ENCODE measurements at regions not wholly inside any gene's neighbourhood (a gene's known extent, or its start where the extent isn't known, plus 50 kb on each side); places are given as distances from the start of the nearest gene placed in this dataset.
A peak's percentile ranks its signal among the peaks of the same experiment; 100 is the strongest.

DNA sequence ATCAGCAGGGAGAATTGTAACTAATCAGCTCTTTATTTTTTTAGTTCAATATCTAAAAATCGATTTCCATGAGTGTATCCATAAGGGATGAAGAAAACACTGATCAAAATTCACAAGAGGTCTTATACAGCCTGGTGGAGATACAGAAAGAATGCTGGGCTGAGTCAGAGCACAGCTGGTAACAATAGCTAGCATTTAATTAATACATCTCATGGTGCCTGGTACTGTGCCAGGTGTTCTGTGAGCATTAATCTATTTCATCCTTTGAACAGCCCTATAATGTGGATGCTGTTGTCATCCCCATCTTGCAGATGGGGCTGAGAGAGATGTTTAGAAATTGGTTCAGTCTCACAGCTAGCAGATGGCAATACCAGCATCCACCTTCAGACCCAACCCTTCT lies 250.9 kb upstream of the RPS6KA3 start:
- no peak for DNase-seq

DNA sequence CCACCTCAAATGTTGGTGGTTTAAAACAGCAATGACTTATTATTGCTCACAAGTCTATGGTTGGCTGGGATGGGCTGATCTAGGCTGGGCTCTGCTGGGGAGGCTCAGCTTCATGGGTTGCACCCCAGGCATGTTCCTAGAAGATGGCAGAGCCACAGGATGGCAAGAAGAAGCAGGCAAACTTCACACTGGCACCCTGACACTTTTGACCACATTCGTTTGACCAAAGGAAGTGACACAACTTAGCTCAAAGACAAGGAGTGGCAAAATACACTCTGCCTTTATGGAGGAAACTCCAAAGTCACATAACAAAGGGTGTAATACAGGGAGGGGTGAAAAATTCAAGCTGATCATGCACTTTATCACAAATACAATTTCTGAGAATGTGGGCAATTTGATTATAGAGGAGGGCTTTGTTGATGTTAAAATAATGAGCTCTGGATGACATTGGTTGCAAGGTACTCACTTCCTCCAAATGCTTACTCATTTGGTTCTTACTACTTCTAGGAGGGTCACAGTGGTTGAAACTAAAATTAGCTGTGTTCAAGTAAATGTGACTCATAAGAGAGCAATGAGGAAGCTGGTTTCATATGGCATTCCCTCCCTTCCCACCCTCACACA lies 249.2 kb upstream of the RPS6KA3 start:
- no peak for DNase-seq

DNA sequence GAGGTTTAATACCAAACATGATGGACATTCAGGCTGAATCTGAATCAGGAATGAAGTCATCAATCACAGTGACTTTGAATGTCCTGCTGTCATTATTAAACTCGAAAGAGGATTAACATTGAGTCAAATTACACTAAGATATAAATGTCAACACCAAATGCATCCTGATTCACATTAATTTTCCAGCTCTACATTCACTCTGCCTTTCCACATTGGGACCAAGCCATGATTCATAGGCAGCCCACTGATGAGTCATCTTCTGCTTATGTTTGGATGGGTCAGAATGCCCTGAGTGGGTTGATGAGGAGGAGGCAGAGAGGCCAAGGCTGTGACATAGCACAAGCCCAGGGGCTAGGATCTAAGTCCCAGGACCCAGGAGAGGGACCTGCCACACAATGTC lies 247.6 kb upstream of the RPS6KA3 start:
- no peak for DNase-seq

DNA sequence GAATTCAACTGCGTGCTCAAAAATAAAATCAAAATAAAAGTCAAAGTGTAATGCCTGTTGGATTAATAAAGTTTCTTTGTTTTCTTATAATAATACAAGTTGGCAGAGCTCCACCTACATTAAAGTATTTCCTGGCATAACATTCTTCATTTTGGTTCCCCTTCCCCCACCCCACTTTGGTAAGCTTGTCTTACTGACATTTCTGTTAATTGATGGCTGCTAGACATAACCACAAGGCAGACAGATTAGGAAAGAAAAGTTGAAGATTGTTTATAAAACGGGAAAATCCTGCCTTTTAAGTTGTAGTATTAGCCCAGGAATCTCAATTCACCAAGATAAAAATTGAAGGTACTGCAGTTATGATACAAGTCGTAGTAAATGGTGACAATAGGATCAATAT lies 246.5 kb upstream of the RPS6KA3 start:
- DNase-seq: no peak

DNA sequence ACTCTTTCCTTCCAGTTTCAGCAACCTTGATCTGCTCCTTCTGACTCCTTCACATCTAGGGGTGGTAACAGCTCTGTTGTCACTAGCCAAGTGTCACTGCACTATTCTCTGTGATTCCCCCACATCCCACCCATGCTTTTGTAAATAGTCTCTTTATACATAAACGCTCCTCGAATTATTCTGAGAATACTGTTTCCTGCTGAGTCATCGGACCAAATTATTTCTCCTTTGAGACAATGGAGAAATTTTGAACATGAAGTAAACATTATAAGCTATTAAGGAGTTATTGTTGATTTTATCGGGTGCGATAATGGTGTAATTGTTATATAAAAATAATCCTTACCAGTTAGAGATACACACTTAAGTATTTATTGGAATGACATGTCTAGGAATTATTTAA lies 245.1 kb upstream of the RPS6KA3 start:
- no peak for DNase-seq

DNA sequence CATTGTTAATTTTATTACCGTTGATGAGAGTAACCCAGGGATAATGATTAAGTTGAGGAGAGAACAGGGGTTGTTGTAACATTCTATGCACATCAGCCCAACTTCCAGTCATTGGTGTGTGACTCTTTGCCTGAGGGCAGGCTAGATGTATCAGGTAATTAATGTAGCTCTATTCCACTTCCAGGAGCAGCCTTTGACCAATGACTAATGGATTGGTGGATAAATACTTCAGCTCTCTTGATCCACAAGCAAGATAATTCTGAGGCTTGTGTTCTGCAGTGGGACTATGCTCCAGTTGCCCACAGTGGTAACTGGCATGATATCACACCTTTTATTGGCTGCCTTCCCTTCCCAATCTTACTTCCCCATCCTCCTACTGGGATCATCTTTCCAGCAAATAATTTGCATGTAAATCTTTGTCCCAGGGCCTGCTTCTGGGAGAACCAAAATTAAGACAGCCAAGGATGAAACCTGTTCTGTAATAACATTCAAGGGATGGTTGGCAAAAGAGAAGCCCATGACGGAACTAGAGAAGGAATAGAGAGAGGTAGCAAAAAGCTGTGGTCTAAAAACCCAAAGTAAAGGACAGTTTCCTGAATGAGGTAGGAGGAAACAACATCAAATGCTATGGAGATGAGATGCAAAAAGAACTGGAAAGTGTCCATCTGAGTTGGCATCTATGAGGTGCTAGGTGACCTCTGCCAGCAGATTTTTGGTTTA lies 241.4 kb upstream of the RPS6KA3 start:
- no peak for DNase-seq

DNA sequence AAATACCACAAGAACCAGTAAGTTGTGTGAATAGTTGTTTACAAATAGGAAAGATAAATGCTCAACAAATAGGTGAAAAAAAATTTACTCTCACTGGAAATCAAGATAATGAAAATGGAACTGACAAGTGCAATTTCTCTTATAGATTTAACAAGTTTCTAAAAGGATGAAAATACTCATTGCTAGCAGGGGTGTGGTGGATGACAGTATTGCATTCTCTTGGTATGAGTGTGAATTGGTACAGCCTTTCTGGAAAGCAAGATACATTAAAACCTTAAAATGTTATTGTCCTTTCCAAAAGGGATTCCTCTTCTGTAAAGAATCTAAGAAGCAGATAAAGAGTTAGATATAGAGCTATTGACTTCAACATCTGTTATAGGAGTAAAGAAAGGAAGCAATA lies 240.0 kb upstream of the RPS6KA3 start:
- DNase-seq: no peak

DNA sequence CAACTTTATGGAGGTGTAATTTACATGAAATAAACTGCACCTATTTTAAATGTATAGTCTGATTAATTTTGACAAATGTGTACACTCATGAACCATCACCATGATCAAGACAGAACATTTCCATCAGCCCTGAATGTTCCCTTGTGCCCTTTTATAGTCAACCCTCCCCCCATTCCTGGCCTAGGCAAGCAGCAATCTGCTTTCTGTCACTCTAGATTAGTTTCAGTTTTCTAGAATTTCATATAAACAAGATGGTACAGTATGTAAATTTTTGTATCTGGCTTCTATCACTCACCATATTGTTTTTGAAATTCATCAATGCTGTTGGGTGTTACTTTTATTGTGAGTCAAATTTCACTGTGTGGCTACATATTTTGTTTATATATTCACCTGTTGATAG lies 234.2 kb upstream of the RPS6KA3 start:
- no peak for DNase-seq

DNA sequence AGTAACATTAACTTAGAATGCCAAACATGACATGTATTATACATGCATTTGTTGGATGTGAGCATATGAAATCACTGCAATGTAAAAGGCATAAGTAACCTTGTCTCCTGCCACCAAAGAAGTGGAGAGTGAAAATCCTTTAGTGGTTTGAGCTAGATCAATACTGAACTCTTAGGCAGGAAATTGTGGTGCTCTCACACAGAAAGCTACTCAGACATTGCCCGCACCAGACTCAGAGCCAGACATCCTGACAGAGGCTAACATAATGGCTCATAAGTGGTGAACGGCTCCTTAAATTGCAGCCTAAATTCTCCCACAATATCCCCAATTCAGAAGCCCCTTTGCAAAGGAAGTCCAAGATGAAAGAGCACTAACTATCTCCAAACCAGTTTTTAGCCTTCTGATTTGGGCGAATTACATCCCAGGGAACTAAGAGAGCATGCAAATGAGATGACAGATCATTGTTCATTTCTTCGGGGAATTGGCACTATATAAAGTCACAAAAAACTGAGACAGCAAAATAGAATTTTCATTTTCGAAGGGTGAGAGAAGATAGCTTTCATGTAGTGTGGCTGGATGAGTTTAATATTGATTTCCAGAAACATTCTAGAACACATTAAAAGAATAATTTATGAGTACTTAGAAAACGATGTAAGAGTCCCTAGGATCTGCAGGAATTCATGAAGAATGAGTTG lies 233.6 kb upstream of the RPS6KA3 start:
- no peak for DNase-seq

DNA sequence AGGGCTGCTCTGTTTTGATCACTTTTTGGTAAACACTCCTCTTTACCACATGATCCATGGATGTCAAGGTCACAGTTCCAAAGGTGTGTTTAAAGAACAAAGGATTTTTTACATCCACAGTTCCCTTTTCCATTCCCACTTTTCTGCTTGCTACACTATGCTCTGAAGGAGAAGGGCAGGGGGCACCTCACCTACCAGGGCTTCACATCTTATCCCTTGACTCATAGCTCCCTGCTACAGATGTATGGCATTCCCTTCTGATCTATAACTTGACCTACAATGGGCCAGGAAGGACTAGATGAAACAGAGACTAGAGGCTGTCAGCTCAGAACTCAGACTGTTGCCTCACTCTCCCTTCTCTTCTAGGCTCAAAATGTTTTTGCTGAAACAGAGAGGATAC lies 233.1 kb upstream of the RPS6KA3 start:
- no peak for DNase-seq

DNA sequence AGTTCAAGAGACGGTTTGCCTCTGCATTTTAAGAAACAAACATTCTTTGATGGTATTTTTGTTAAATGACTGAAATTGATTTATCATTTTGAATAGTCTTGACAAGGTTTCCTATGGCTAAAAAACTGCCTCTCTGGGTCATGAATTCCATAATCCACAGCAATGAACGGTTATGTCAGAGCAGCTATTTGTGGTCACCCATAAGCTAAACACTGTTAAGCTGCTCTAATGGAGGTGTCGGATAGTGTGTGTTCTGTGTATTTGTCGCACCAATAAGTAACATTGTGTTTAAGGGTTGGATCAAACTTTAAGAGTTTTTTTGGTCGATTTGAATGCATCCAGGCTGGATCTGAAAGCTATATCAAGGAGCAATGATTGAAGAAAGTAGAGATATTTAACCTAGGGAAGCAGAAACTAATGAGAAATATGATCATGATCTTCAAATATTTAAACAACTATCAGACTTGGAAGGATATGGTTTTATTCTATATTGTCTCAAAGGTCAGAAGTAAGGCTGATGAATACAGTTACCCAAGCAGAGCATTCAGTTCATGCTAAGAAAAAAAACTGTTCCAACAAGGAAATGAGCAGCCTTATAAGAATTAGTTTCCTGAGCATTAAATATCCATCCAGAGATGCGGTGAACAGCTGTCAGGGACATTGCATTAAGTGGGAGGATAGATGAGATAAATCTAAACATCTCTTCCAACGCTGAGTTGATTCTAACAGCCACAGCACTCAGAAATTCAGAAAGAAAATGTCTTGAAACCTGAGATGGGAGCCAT lies 232.3 kb upstream of the RPS6KA3 start:
- DNase-seq: no peak

DNA sequence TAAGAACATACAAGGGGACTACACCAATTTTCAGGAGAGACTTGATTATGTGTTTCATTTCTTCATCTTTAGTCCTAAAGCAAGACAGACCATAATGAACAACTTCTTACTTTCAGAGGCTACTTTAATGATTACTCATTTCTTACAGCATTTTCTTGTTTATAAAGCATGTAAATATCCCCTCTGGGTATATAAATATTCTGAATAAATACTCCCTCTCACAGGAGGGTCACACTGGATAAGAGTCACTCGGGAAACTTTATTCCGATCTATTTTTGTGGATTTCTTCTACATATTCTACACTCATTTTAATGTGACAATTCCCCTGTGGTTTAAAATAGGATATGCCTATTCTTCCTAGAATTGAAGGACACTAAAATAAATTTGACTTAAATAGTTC lies 228.9 kb upstream of the RPS6KA3 start:
- no peak for DNase-seq

DNA sequence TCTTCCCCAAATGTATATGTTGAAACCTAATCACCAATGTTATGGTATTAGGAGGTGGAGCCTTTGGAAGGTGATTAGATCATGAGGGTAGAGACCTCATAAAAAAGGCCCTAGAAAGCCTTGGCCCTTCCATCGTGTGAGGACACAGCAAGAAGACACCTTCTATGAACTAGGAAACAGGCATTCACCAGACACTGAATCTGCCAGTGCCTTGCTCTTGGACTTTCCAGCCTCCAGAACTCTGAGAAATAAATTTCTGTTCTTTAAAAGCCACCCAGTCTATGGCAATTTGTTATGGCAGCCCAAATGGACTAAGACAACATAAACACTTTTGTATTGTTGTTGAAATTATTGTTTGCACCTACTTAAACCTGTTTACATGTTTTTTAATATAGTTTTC lies 221.8 kb upstream of the RPS6KA3 start:
- no peak for DNase-seq

DNA sequence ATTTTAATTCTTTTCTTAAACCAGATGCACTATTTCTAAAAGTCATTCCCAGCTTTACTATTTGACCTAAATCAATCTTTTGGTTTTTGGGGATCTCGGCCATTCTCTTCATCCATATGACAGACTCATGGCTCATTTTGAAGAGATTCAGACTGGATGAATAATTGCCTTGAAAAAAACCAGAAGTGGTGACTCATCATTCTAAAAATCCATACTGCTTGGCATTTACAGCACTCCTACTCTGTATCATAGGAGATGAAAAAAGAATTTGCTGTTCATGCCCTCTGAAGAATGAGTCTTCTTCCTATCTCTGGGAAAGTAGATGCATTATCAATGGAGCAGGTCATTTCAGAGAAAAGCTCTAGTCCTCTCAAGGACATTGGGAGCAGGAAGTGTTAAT lies 220.5 kb upstream of the RPS6KA3 start:
- no peak for DNase-seq

DNA sequence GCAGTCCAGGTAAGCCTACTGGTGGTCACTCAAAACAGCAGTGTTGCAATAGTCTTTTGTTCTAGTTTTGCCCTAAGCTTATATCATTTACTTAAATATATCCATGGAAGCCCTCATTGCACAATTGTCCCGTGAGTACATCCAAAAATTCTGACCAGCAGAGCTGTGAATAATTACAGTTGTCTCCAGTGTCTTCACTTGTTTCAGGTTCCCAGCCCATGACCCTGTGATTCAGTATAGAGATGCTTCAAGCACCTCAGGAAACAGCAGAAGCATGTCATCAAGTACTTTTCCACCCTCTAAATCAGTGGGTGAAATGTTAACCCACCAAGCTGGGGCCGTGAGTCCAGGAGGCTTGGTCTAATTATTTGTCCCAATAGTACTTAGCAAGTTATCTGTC lies 214.9 kb upstream of the RPS6KA3 start:
- no peak for DNase-seq

DNA sequence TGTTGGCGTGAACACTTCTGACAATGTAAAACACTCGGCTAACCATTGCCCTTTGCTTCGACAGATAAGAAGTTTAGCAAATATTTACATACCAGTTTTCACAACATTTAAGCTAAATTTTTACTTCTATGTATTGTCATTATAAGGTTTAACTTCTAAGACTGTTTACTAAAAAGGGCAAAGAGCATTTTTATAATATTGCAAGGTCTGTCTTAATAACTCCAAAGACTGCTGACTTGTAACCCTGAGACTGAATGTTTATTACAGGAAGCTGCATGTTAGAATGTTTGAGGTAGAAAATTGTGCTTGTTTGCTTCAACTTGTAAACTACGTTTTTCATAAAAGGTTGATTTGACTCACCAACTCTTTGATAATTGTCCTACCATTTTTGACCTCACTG lies 213.2 kb upstream of the RPS6KA3 start:
- no peak for DNase-seq

DNA sequence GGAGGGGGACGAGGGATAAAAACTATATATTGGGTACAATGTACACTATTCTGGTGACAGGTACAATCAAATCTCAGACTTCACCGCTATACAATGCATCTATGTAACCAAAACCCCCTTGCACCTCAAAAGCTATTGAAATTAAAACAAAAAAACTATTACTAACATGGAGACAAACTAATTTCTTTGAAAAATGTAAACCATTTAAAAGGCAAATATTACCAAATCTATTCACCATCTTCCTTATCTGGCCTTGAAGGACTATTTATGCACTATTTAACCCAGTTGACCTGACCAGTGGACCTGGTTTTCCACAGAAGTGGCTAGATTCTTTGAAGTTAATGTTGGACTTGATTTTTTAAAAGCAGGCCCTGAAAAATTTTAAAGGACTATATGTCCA lies 212.3 kb upstream of the RPS6KA3 start:
- no peak for DNase-seq

DNA sequence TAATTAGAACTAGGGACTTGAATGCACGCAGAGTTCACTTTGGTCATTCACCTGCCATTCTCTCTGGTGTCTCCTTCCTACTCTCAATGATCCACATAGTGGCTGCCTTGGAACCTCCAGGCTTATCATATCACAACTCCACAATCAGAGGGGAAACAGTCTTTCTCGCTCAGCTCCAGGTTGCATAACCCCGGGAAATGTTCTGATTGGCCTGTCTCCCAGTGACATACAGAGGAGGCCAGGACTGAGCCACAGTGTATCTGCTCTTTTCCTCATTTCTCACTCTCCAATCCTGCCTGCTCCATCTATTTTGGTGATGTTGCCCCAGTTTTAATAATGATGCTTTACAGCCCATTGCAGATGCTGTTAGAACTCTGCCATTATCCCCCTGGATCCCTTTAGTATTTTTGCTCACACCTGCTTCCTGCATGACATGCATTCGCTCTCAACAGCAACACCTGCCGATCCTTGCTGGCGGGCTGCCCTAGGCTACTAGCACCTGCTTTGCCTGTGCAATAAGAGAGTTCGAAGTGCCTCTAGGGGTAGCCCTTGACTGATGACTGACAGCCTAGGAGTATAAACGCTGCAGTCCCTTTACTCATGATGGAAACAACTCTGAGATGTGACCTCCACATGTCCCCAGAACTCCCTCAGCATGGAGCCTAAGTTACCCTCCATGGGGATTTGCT lies 211.3 kb upstream of the RPS6KA3 start:
- DNase-seq: peak; percentile 65

DNA sequence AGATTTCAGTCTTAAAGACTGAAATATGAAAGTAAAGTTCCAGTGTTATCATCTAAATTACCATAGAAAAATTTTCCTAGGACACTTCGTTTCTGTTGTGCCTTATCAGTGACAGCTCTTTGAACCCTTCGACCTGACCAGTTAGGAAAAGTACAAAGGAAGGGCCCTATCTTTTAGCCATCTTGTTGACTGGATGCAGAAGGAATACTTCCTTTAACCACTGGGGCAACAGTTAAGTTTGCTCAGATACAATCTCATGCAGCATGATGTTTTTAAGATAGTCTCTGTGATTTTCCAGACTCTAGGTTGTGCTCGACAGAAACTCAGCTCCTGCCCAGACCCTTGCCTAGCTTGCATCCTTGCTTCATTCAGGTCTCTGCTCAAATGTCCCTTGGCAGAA lies 210.5 kb upstream of the RPS6KA3 start:
- no peak for DNase-seq

DNA sequence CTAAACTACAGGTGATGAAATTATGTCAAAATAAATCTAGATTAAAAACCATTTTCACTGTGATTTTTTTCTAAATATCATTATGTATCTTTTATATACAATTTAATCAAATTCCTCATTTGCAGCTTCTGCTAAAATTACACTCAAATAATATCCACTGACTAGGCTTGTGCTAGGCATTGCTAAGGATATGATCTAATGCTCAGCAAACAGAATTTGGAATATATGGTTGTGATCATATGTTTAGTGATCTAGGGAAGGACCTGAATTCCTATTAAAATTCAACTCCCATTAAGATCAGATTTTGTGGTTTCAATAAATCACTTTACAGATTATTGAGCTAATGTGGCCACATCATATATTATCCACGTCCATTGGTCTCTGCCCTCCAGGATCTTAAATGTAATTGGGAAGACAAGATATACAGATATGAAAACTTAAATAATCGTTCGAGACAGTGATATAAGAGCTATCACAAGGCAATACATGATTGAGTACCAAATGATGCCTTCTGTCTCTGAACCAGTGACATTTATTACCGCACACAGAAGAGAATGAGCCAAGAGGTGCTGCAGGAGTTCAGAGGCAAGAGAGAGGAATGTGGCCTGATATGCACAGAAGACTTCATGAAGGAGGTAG lies 206.0 kb upstream of the RPS6KA3 start:
- DNase-seq: no peak

DNA sequence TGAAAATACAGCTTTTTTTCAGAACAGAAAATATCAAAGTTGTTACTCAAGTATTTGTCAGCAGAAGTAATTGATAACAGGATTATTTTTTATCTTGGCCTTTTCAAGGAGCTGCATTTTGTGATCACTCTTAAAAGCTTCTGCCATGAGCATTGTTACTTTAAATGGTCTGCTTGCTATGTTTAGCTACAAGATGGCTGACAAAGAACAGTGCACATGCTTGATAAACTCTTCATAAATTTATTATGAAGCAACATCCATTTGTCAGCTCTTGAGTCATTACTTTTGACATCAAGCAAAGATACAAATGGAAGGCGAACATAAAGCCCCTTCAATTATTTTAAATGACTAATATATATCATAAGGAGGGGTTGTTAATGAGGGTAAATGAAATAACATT lies 205.4 kb upstream of the RPS6KA3 start:
- no peak for DNase-seq

DNA sequence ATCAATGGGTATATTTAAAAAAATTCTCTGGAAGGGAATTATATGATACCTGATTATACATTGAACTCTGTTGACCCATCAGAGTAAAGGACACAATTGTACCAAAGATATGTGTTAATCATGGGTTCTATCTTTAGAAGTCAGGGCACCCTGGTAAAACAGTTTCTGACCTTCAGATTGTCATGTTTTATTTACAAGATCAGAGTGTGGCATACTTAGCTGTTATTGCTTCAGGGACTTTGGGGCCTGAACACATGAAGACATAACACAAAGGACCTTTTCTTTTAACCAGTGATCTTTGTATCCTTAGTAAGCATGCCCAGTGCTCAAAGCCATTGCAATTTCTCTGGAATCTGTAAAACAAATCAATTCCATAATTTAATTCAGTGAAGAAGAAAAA lies 204.8 kb upstream of the RPS6KA3 start:
- no peak for DNase-seq
